HG03060 (cell line): ENCODE measurements at regions not wholly inside any gene's neighbourhood (a gene's known extent, or its start where the extent isn't known, plus 50 kb on each side); places are given as distances from the start of the nearest gene placed in this dataset.
"Not testable (repeated sequence)": the region's sequence is repeated elsewhere in the genome, so short reads cannot be mapped to it uniquely, and the experiment has no call there.

Source experiments
- ATAC-seq: cut with Tn5 transposase; IDR thresholded peaks from one replicate; pipeline ENCODE4 v1.9.1; 2021; ENCODE audit warnings: low read depth, moderate number of reproducible peaks; ENCODE audit not compliant: unreplicated experiment

DNA sequence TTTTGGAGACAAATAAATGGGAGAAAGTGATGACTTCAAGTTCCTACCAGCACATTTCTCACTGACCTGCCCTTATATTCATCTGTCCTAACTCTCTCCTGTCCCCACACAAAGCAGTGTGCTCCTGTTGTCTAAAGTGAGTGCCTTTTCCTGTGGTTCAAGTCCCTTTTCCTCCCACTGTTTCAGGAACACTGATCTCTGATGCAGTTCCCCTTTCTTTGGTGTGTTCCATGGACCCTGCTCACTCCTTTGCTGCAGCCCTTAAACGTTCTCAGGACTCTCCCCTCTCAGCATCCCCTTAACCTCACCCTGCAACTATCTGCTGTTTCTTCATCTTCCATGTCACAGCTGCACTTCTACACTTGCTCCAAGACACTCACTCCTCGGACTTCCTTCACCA, 195.8 kb upstream of the ETV3 start:
- ATAC-seq, result no peak

DNA sequence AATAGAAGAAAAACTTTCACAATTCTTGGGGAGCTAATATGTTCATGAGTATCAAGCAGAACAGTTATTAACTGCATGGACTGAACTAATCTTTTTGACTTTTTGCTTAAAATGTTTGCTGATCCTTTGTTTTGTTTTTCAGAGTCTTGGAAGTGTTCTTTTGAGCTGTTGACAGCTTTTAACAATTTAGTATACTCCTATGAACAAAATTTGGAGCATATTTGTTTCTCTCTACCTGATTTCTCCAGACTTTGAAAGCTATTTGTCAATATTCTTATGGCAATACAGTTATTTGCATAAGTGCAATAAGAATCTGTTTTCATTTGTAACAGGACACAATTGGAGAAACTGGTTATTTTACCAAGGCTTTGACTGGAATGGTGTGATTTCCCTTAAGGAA, 192.0 kb upstream of the ETV3 start:
- ATAC-seq, result not testable (repeated sequence)

DNA sequence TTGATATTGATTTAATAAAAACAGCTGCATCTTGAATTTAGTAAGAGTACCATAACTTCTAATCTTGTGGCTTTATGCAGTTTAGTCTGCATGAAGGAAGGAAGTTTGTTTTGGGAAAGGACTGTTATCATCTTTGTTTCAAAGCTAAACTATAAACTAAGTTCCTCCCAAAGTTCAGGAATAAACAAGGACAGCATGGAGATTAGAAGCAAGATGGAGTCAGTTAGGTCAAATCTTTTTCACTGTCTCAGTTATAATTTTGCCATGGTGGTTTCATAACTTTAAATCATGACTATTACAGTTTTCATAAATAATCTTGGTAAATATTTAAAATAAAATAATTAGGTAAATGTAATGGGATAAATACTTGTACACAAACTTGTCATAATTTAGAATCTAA, 189.9 kb upstream of the ETV3 start:
- not testable (repeated sequence) for ATAC-seq

GRCh38 chr1:157326173-157326859, 188.1 kb upstream of the ETV3 start:
- no peak for ATAC-seq

GRCh38 chr1:157325220-157325619, 187.0 kb upstream of the ETV3 start:
- ATAC-seq, result no peak

- not testable (repeated sequence) for ATAC-seq
Observed at GRCh38 chr1:157321972-157322371, 183.8 kb upstream of the ETV3 start.

GRCh38 chr1:157319567-157319966, 181.4 kb upstream of the ETV3 start:
- ATAC-seq, result no peak

- not testable (repeated sequence) for ATAC-seq
Observed at GRCh38 chr1:157317229-157317628, 179.0 kb upstream of the ETV3 start.

- no peak for ATAC-seq
Observed at GRCh38 chr1:157315544-157315943, 177.3 kb upstream of the ETV3 start.

GRCh38 chr1:157314408-157314807, 176.2 kb upstream of the ETV3 start:
- ATAC-seq, result no peak

DNA sequence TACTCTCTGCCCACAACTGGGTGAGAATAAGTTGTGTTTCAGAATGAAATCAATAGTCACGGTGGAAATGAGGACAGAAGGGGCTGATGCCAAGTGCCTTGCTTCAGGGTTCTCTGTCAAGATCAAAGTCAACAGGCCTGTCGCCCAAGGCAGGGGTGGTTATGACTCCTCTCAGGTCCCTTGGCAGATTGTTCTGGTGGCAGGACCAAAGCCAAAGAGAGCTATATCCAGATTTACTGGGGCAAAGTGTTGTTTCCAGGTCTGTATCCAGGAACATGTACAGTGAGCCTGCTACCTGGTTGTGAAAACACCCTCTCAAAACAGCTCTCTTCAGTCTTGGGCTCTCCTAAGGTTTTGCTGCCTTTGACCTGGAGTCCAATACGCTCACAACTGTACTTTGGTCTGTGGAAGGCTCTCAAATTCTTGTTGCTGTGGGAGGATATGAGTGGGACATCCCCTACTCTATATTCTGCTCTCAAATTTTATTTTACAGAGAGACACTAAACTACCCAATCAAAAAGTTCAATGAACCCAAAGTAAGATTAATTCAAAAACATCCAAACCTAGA, 175.1 kb upstream of the ETV3 start:
- ATAC-seq, result no peak

- ATAC-seq, result no peak
Observed at GRCh38 chr1:157312082-157312812, 174.1 kb upstream of the ETV3 start.

- ATAC-seq, result no peak
Observed at GRCh38 chr1:157311730-157312081, 173.5 kb upstream of the ETV3 start.

- not testable (repeated sequence) for ATAC-seq
Observed at GRCh38 chr1:157310805-157311729, 172.9 kb upstream of the ETV3 start.

GRCh38 chr1:157310401-157310800, 172.2 kb upstream of the ETV3 start:
- ATAC-seq, result no peak

DNA sequence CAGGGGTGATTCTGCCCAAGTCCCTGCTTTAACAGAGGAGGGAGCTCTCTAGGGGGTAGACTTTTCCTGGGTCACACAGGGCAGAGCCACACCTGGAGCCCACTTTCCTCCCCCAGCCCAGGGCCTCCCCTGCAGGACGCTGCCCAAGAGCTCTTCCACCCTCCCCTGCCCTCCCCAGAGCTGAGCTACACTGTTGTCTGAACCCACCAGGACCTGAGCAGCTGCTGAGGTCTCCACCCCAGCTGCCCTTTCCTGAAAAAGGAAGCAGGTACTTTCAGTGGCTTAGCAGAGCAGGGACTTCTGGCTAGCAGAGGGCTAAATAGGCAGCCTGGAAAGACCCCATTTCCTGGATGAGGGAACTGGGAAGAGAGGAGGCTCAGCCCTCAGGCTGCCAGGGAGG, 169.3 kb upstream of the ETV3 start:
- no peak for ATAC-seq

DNA sequence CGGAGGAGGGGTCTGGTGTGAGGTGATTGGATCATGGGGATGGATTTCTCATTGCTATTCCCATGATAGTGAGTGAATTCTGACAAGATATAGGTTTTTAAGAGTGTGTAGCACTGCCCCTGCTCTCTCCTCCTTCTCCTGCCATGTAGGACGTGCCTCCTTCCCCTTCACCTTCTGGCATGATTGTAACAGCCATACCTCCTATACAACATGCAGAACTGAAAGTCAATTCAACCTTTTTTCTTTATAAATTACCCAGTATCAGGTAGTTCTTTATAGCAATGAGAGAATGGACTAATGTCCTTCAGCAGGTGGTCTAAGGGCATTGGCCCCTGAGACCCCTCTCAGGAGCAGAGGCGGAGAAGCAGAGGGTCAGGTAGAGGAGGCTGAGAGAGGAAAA, 168.7 kb upstream of the ETV3 start:
- ATAC-seq, result no peak

DNA sequence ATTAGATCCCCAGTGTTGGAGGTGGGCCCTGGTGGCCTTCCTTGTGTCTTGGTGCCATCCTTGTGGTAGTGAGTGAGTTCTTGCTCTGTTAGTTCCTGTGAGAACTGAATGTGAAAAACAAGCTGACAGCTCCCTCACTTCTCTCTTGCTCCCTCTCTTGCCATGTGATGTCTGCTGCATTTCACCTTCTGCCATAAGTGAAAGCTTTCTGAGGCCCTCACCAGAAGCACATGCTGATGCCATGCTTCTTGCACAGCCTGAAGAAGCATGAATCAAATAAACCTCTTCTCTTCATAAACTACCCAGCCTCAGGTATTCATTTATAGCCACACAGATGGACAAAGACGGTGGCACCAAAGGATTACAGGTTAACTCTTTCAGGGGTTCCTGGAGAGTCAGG, 166.1 kb upstream of the ETV3 start:
- ATAC-seq, result no peak

DNA sequence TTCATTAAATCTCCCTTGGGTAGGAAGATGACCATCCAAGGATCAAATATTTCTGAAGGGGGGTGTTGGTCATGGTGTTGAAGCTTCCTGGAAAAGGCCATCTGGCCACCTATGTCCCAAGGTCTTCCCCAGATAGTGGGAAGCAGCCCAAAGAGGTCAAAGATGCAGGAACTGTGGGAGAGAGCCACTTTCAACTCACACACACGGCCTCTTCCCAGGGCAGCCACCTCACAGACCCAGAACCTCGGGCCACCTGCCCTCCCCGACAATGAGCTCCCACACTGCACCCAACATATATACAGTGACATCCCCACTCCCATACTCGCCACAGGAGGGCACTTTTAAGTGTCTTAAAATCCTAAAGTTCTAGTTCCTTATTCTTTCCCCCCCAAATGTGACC, 164.5 kb upstream of the ETV3 start:
- ATAC-seq, result no peak

DNA sequence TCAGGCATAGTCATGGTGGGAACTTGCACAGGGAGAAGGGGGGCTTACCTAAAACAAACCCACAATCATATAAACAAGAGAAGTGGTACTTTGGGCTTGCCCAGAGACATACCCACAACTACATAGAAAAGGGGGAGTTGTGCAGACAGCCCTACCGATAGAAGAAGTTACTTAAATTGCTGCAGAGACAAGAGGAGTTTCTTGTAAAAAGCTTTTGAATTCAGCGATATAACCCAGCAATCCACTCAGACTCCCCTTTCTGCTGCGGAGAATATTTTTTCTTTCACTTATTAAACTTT, 164.0 kb upstream of the ETV3 start:
- ATAC-seq, result no peak
